HG03159 (cell line): ENCODE measurements at regions not wholly inside any gene's neighbourhood (a gene's known extent, or its start where the extent isn't known, plus 50 kb on each side); places are given as distances from the start of the nearest gene placed in this dataset.
A peak's percentile ranks its signal among the peaks of the same experiment; 100 is the strongest.
"Not testable (repeated sequence)": the region's sequence is repeated elsewhere in the genome, so short reads cannot be mapped to it uniquely, and the experiment has no call there.

Experiments
- ATAC-seq: cut with Tn5 transposase; IDR thresholded peaks from one replicate; pipeline ENCODE4 v1.9.1; 2021; ENCODE audit warnings: mild to moderate bottlenecking, moderate library complexity; ENCODE audit not compliant: unreplicated experiment

- no peak for ATAC-seq
These were observed 140.6 kb upstream of the CDK6 start for GRCh38 chr7:92976931-92977330.

GRCh38 chr7:92973974-92974373 lies 137.6 kb upstream of the CDK6 start:
- ATAC-seq = no peak

DNA sequence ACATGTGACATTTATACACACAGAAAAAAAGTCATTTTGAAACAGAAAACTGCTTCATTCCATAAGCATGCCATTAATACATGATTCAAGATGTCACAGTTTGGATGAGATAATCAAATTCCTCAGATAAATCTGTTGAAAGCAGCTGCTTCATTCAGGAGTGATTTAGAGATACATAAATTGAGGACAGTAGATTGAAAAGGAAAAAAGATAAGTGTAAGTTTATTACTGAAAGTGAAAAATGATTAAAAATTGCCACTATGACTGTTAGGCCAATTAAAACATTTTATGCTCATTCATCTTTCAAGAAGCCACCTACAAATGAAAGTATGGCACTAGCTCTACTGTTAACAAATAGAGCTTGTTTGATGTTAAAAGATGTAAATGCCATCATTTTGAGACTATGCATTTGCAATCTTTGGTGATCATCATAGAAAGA lies 136.9 kb upstream of the CDK6 start:
- ATAC-seq = no peak

- no peak for ATAC-seq
These were observed 136.1 kb upstream of the CDK6 start for GRCh38 chr7:92972441-92972840.

DNA sequence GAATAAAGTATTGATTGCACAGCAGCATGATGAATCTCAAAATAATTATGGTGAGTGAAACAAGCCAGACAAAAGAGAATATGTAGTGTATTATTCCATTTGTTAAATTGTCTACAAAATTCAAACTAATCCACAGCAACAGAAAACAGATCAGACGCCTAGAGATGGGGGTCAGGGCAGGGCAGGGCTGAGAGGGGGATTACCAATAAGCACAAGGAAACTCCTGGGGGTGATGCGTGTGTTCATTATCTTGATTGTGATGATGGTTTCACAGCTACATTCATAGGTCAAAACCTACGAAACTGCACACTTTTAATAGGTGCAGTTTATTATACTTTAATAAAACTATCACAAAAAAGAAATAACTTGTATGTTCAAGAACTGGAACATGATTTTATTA lies 132.7 kb upstream of the CDK6 start:
- ATAC-seq = no peak

DNA sequence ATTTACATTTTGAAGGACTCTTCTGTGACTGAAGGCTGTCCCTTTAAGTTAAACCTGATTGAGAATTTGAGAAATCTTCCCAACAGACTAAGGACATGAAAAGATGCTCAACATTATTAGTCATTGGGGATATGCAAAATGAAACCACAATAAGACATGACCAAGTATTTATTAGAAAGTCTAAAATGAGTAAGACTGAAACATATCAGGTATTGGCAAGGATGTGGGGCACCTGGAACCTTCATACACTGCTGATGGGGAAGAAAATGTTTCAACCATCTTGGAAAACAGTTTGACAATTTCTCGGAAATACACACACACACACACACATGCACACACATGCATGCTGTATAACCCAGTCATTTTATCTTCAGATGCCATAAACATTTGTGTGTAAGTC lies 132.1 kb upstream of the CDK6 start:
- ATAC-seq = peak; percentile 54

DNA sequence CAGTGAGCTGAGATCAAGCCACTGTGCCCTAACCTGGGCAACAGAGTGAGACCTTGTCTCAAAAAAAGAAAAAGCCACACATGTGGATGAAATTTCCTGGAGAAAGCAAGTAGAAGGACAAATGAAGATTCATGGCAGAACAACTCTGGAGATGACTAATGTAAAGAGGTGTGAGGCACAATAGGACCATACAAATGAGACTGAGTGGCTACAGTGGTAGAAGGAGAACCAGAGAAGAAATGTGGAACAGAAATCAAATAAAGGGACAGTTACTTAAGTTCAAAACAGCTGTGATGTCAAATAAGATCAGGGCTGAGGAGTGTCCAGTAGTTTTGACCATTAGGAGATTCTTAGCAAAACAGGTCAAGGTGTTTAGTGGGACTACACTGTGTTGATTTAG lies 130.9 kb upstream of the CDK6 start:
- no peak for ATAC-seq

DNA sequence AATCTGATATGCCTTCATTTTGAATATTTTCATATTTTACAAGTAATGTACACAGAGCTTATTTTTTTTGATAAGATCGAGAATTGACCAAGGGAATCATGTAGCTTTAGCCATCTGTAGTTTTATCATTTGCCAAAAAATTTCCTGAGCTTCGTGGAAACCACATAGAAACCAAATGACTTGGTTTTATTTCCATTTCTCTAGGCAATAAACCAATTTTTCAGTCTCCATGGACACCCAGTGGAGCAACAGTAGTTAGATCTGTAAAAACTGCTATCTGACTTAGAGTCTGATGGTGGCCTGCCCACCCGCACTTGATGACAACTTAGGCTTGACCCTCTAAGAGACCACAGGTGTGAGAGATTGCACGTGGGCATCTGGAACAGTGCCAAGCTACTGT lies 127.8 kb upstream of the CDK6 start:
- ATAC-seq = no peak

DNA sequence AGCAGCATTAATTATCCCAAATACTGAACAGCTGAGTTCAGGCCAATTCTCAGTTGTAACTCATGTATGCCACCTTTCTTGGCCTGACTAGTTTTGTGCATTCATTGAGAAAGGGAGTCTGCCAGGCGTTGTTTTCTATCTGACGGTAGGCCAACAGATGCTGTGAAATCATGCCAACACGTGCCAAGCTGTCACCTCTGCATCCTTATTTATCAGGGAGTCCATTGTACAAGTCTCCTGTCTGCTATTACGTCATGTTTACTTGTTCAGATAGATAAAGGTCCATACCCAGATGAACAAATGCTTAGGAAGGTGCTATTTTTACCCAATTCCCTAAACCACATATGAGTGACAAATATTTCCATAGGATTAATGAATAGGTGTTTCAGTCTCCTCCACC lies 127.2 kb upstream of the CDK6 start:
- ATAC-seq = no peak

DNA sequence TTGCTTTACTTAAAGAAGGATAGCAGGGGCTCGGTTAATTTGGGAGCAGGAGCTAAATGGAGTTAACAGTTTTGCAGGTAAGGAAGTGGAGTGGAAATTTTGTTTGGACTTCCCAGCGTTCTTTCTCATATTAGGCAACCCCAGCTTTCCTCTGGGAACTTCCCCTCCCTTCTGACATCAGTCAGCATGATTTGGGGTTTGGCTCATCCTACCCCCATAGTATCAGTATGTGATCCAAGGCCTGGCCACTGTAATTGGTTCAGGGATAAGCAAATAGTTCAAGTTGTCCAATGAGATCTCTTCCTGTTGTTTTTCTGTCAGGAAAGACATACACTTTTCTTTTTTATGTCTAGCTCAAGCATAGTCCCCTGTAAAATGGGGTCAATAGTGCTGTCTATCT lies 125.6 kb upstream of the CDK6 start:
- no peak for ATAC-seq

GRCh38 chr7:92956575-92956974 lies 120.2 kb upstream of the CDK6 start:
- ATAC-seq = no peak

DNA sequence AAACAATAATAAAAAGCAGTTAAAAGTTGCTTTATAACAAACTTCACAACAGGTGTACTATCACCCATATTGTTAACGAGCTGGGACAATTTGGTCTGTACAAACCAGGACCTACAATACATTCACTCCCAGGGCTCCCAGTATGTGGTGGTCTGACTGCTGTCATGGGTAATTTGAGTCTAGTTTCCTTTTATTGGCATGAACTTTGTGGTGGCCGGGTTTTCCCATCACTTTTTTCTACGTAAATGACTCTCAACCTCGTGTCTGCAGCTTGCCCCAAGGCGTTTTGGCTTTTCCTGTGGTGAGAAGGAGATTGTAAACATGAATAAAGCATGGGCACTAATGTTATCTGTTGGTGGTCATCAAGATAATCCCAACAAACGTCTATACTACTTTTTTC lies 118.7 kb upstream of the CDK6 start:
- no peak for ATAC-seq

DNA sequence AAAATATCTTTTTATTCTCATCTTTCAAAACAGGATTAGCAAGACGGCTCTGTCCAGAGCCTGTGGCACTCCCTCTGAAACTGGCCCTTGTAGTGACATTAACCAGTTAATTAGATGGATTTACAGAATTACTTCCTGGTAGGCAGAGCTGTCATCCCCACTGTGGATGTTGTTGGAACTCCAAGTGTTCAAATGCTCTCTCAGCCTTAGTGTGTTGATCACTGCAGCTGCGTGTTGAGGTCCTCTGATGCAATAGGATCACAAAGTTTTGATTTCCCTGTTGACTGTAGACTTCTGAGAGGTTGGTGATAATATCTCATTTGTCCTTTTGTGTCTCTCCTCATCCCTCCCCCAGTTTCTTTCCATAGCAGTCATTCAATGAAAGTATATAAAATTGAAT lies 117.3 kb upstream of the CDK6 start:
- ATAC-seq = no peak

GRCh38 chr7:92949748-92950147 lies 113.4 kb upstream of the CDK6 start:
- ATAC-seq = no peak

DNA sequence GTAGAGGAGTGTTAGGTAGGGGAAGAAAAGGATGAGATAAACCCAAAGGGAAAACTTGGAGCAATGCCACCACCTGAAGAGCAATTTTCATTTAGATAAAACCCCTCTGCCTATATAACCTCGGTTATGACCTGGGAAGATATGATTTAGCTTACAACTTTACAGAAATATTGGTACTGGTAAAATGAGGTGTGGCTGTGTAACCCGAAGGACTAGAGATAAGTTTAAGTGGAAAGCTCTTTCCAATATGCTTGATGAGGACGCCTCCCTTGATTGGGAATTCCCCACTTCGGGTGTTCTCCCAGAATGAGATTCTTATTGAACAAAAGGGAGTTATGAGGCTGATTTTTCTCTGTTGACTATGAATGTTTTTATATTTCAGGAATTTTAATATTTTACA lies 109.5 kb upstream of the CDK6 start:
- ATAC-seq = no peak

DNA sequence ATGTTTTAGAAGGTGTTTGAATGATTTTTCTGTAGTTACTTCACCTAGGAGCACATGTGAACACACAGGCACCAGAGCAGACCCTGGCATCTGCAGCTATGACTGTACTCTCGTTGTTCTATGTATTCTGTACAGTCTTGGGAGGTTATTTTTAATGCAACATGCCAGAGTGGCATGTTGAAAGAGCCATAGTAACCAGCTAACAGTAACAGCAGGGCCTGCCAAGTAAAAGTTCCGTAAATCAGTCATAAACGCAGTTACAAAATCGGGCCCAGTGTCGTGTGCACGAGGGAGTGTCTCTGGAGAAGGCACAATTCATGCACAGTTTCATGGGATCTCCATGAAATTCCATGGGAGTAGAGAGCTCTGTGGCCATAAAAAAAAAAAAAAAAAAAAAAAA lies 108.3 kb upstream of the CDK6 start:
- no peak for ATAC-seq

DNA sequence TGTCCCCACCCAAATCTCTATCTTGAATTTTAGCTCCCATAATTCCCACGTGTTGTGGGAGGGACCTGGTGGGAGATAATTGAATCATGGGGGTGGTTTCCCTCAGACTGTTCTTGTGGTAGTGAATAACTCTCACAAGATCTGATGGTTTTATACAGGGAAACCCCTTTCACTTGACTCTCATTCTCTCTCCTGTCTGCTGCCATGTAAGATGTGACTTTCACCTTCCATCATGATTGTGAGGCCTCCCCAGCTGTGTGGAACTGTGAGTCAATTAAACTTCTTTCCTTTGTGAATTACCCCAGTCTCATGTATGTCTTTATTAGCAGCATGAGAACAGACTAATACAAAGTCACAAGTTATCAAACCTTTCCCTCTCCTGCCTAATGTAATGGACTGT lies 106.3 kb upstream of the CDK6 start:
- not testable (repeated sequence) for ATAC-seq

DNA sequence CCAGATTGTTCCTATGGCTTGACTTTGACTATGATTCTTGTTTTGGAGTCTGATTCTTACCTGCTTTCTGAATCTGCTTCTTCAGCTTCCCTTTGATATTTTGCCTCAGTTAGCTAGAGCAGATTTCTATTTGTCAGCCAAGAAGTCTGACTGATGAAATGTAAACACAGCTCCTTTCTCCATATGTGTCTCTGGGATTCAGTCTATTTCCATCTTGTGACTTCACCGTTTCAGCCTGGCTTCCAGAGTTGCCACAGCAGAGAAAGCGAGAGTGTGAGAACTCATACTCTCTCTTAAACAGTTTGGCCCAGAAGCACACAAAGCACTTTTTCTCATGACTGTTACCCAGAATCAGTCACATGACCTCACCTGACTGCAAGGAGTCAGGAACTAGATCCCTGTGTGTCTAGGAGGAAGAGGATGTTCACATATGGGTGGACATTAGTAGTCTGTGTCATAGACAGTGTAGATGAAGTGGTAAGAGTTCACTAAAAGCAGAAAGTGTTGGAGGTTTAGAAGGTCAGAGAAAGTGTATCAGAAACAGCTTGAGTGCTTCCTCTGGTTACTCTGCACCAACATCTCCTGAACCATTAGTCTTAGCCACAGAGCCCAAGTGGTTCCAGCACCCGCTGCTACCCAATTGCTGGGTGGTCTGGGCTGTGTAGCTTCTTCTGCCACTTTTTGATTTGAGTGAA lies 103.4 kb upstream of the CDK6 start:
- ATAC-seq = no peak

GRCh38 chr7:92934096-92934495 lies 97.7 kb upstream of the CDK6 start:
- no peak for ATAC-seq

DNA sequence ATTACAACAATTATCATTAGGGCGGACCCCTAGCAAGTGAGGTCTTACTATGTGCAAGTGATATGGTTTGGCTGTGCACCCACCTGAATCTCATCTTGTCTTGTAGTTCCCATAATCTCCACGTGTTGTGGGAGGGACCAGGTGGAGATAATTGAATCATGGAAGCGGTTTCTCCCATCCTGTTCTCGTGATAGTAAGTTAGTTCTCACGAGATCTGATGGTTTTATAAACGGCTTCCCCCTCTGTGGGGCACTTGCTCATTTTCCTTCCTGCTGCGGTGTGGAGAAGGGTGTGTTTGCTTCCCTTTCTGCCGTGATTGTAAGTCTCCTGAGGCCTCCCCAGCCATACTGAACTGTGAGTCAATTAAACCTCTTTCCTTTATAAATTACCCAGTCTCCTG lies 96.1 kb upstream of the CDK6 start:
- ATAC-seq = no peak

- ATAC-seq = no peak
These were observed 94.0 kb upstream of the CDK6 start for GRCh38 chr7:92930404-92930803.

- ATAC-seq = no peak
These were observed 90.3 kb upstream of the CDK6 start for GRCh38 chr7:92926697-92927044.

DNA sequence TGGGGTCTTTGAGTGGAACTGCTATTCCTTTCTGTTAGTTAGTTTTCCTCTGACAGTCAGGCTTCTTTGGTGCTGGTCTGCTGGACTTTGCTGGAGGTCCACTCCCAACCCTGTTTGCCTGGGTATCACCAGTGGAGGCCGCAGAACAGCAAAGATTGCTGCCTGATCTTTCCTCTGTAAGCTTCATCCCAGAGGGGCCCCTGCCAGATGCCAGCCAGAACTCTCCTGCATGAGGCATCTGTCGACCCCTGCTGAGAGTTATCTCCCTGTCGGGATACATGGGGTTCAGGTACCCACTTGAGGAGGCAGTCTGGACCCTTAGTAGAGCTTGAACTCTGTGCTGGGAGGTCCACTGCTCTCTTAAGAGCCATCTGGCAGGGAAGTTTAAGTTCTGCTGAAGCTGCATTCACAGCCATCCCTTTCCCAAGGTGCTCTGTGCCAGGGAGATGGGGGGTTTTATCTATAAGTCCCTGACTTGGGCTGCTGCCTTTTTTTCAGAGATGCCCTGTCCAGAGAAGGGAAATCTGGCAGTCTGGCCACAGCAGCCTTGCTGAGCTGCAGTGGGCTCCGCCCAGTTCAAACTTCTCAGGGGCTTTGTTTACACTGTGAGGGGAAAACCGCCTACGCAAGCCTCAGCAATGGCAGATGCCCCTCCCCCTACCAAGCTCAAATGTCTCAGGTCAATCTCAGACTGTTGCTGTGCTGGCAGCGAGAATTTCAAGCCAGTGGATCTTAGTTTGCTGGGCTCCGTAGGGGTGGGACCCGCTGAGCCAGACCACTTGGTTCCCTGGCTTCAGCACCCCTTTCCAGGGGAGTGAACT lies 89.7 kb upstream of the CDK6 start:
- no peak for ATAC-seq
